ENCODE measurements at regions not wholly inside any gene's neighbourhood (a gene's known extent, or its start where the extent isn't known, plus 50 kb on each side); places are given as distances from the start of the nearest gene placed in this dataset.

DNA sequence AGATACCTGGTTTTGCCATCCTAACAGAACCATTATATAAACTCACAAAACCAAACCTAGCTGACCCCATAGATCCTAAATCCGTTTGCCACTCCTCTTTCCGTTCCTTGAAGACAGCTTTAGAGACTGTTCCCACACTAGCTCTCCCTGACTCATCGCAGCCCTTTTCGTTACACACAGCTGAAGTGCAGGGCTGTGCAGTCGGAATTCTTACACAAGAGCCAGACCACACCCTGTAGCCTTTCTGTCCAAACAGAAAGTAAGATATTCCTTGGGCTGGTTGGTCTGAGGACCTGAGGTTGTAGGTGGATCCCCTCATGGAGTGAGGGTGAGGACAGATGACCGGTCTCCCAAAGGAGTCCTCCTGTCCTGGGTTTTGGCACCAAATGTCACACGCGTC, 56.7 kb upstream of the NAA35 start:
- DNase-seq = no peak

DNA sequence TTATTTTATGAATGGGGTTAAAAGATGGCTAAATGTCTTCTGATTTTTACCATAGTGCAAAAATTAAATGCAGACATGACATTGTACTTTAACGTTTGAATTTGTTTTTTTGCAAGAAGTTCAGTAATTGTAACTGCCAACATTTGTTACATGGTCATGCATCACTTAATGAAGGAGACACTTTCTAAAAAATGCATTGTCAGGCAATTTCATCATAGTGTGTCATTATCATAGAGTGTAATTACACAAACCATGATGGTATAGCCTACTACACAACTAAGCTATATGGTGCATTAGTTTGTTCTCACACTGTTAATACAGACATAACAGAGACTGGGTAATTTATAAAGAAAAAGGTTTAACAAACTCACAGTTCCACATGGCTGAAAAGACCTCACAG, 50.0 kb upstream of the NAA35 start:
- no peak for DNase-seq

Data from NCI-H345 (cell line).